Activated T-helper 1 cell treated with anti-CD3 and anti-CD28 coated beads, Interleukin-12 subunit alpha, Interleukin-12 subunit beta, Interleukin-2, Interleukin-4 antibody, amounts not matched to agents 30 ng/mL and 10 ng/mL and 1 ng/mL, durations not matched to agents 14 hours and 24 hours and 36 hours (primary cell): ENCODE measurements at regions not wholly inside any gene's neighbourhood (a gene's known extent, or its start where the extent isn't known, plus 50 kb on each side); places are given as distances from the start of the nearest gene placed in this dataset.

Source experiments
- DNase-seq: peaks from one replicate; pipeline ENCODE4 v3.0.0; 2021; ENCODE audit warnings: low spot score
- H3K27ac Mint-ChIP-seq: one replicate; pipeline ENCODE4 v1.8.0; 2021; ENCODE audit warnings: mild to moderate bottlenecking, mixed read lengths
- H3K27me3 Mint-ChIP-seq: one replicate; pipeline ENCODE4 v1.8.0; 2022; ENCODE audit warnings: mild to moderate bottlenecking, moderate library complexity, mixed read lengths; ENCODE audit not compliant: insufficient read depth
- H3K36me3 Mint-ChIP-seq: one replicate; pipeline ENCODE4 v1.8.0; 2021; ENCODE audit warnings: low read depth, mixed read lengths
- H3K4me1 Mint-ChIP-seq: one replicate; pipeline ENCODE4 v1.8.0; 2021; ENCODE audit warnings: low read depth, mixed read lengths
- H3K4me3 Mint-ChIP-seq: one replicate; pipeline ENCODE4 v1.8.0; 2021; ENCODE audit warnings: mild to moderate bottlenecking, moderate library complexity, mixed read lengths
- H3K9me3 Mint-ChIP-seq: one replicate; pipeline ENCODE4 v1.8.0; 2021; ENCODE audit warnings: mixed read lengths
- intact Hi-C: fragments of 100-400 bp; cut with micrococcal nuclease; formaldehyde crosslinking; loops from one replicate; pipeline ENCODE4 v1.15.1; 2024

DNA sequence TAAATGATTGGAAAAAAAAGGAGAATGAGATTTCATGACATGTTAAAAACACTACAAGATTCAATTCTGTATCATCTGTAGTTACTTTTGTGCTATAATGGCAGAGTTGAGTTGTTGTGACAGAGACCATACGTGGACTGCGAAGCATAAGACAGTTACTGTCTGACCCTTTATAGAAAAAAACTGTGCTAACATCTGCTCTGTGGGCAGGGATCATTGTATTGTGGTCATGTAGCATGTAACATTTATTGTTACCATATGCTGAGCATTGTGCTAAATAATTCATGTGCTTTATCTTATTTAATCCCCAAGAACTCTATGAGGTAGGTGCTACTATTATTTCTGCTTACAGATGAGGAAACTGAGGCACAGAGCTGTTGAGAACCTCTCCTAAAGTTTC lies 147.3 kb upstream of the HMHB1 start:
- no peak for DNase-seq
- Mint-ChIP-seq H3K27ac (no peak overlapping the region), H3K9me3 (no peaks in the 10 kb centered on the region), H3K36me3 (no peaks in the 10 kb centered on the region), H3K4me1 (no peaks in the 10 kb centered on the region), H3K4me3 (no peak overlapping the region), H3K27me3 (peaks cover 3% of the 10 kb centered on the region)
- intact Hi-C loops = no loop called here

DNA sequence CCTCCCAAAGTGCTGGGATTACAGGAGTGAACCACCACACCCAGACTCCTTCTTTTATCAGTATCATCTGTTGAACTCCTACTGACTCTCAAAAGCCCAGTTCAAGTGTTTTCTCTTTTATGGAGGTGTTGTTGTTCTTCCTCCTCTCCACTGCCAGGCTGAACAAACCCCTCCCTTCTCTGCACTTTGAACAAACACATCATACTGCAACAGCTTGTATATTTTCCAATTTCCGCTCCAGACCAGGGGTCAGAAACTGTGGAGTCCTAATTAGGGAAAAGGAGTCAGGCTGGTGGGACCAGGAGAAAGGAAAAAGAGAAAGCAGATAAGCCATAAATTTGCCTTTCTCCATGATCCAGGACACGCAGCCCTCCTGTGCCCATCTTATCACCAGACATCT lies 148.1 kb upstream of the HMHB1 start:
- Mint-ChIP-seq H3K27me3 (peaks cover 3% of the 10 kb centered on the region), H3K27ac (no peak overlapping the region), H3K36me3 (no peaks in the 10 kb centered on the region), H3K9me3 (no peaks in the 10 kb centered on the region), H3K4me3 (no peak overlapping the region), H3K4me1 (no peaks in the 10 kb centered on the region)
- intact Hi-C loops = no loop called here
- no peak for DNase-seq

DNA sequence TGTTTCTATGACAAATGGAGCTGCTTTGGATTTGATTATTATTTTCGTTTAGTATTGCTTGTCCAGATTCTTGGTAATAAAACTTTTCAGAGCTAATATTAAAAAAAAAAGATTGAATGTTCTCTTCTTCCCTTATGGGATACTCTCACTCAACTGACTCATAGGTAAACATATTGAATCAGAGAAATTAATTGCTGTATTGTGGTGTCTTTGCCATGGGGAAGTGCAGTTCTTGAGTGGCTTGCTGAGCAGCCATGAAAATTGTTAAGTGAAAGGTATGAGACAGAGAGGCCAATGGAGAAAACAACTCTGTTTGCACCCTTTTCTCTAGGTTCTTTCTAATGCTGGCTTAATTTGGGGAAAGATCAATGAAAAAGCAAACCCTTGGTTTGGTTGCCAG lies 149.9 kb upstream of the HMHB1 start:
- Mint-ChIP-seq H3K4me1 (no peaks in the 10 kb centered on the region), H3K27me3 (peaks cover 9% of the 10 kb centered on the region), H3K27ac (no peak overlapping the region), H3K9me3 (no peaks in the 10 kb centered on the region), H3K36me3 (no peaks in the 10 kb centered on the region), H3K4me3 (no peak overlapping the region)
- intact Hi-C loops = no loop called here
- DNase-seq = no peak

DNA sequence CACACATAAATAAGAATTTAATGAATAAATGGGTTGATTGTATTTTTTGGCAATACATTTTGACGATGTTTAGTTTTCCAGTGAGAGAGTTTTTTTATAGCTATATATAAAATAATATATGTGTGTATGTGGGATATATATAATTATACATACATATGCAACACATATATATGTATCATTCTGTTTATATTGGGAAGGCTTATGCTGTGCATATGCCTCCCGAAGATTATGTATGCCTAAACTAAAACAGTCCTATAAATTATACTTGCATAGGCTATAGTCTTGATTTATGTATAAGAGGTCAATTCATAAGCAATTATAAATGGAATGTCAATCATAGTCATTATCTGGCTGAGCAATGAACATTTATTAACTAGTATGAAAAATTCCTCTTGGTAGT lies 151.3 kb upstream of the HMHB1 start:
- Mint-ChIP-seq H3K36me3 (no peaks in the 10 kb centered on the region), H3K4me3 (no peak overlapping the region), H3K27ac (no peak overlapping the region), H3K27me3 (peaks cover 9% of the 10 kb centered on the region), H3K4me1 (no peaks in the 10 kb centered on the region), H3K9me3 (no peaks in the 10 kb centered on the region)
- no peak for DNase-seq
- intact Hi-C loops = no loop called here

DNA sequence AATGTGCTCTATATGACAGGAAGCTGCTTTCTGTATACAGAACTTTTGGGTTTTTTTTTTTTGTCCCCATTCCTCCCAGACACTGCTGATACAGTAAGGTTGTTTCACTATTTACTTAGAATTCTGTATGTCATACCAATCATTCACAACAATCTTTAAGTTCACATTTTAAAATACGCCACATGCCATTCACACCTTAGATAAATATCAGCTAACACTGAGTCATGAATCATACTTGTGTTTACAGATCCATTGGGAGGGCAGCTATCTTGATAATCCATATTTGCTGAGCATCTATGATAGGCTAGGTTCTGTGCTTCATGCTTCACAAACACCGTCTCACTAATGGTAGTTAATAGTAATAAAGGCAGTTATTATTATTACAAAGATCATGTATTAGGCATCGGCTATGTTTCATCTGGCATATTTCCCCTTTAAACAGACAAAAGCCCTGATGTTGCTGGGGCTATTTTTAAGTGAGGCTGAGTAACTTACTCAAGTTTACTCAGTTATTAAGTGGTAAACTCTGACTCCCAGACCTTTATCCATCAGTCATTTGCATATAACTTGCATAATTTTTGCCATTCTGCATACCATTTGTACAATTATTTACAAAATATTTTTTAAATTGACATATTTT lies 152.2 kb upstream of the HMHB1 start:
- no peak for DNase-seq
- peaks cover 9% of the 10 kb centered on the region for H3K27me3 Mint-ChIP-seq
- intact Hi-C loops = no loop called here
- no peak overlapping the region for H3K27ac Mint-ChIP-seq
- H3K36me3 Mint-ChIP-seq = no peaks in the 10 kb centered on the region
- no peaks in the 10 kb centered on the region for H3K4me1 Mint-ChIP-seq
- no peaks in the 10 kb centered on the region for H3K9me3 Mint-ChIP-seq
- H3K4me3 Mint-ChIP-seq = no peak overlapping the region

DNA sequence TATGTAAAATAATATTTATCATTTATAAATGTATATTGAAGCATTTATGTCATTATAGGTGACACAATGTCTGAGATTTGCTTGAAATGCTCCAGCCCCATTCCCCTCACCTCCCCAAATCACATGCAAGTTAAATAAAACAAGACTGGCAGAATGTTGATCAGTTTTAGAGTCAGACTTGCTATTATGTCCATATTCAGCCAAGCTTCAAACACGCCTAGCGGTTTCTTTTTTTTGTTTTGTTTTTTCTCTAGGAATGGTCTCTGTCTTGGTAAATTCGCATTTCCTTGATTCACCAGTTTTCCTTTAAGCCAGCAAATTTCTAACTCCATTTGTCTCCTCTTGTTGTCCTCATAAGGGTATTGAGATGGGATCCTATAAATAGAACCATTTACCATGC lies 153.0 kb upstream of the HMHB1 start:
- intact Hi-C loops = no loop called here
- H3K36me3 Mint-ChIP-seq = no peaks in the 10 kb centered on the region
- peaks cover 9% of the 10 kb centered on the region for H3K27me3 Mint-ChIP-seq
- H3K4me1 Mint-ChIP-seq = no peaks in the 10 kb centered on the region
- no peak overlapping the region for H3K27ac Mint-ChIP-seq
- no peak for DNase-seq
- no peak overlapping the region for H3K4me3 Mint-ChIP-seq
- no peaks in the 10 kb centered on the region for H3K9me3 Mint-ChIP-seq

DNA sequence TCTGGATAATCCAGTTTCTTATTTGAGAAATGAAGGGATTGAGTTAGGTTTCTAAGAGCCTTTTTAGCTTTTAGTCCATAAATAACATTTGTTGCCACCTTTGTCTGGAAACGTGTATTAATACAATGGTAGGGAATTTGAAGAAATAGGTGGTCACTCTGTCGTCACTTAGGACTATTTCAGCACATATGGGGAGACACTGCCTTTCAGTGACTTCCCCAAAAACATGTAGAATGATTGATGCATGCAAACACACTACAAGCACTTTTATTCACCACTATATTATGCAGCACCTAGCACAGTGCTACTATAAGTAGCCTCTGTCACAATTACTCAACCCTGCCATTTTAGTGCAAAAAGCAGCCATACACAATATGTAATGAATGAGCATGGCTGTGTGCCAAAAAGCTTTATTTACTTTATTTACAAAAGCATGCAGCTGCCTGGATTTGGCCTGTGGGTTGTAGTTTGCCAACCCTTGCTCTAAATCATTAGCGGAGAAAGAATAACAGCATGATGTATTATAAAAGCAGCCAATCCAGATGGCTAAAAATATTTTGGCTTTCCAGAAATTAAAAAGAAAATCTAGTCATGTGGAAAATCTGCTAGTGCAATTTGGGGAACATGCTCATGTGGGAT lies 154.2 kb upstream of the HMHB1 start:
- H3K27me3 Mint-ChIP-seq = peaks cover 7% of the 10 kb centered on the region
- no peak overlapping the region for H3K27ac Mint-ChIP-seq
- peaks cover 8% of the 10 kb centered on the region for H3K4me1 Mint-ChIP-seq
- no peak for DNase-seq
- H3K36me3 Mint-ChIP-seq = no peaks in the 10 kb centered on the region
- H3K9me3 Mint-ChIP-seq = no peaks in the 10 kb centered on the region
- H3K4me3 Mint-ChIP-seq = no peak overlapping the region
- intact Hi-C loops = no loop called here

DNA sequence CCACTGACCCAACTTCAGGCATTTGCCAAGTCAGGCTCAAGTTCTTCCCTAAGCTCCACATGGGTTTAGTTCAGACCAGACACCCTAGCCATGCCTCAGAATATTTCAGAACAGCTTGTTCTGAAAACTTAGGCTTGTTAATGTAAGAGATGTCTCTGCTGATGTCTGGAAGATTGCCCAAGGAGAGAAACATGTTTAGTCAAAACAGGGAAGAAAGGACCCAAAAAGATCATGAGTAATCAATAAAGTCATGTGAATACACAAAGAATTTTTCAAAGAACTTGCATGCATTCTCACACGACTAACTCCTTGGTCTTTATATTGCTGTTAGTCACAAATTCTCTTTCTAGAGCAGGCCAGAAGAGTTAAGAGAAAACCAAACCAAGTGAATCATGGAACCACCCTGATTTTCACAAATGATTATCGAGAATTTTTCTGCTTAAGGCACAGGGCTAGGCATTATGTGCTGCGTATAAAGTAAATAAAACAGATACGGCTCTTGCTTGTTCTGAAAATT lies 158.1 kb upstream of the HMHB1 start:
- peaks cover 3% of the 10 kb centered on the region for H3K9me3 Mint-ChIP-seq
- H3K4me1 Mint-ChIP-seq = peaks cover 8% of the 10 kb centered on the region

DNA sequence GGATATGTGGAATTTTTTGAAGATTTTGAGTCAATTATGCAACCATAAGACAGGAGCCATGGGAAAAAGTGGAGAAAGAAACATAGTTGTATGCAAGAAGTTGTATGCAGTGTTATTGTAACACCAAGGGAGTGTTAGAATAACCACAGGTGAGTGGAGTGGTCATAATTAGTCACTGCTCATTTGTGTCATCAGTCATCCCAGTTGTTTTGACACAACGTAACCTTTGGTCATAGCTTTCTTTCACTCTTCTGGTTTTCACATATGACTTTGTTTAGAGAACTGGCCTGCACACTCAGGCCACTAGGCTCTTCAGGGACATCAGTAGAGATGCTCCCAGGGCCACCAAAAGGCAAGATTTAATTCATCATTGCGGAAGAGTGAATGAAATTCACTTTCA lies 158.7 kb upstream of the HMHB1 start:
- Mint-ChIP-seq H3K9me3 (peaks cover 3% of the 10 kb centered on the region), H3K4me3 (no peak overlapping the region), H3K36me3 (peaks cover 2% of the 10 kb centered on the region), H3K4me1 (peaks cover 8% of the 10 kb centered on the region), H3K27me3 (peaks cover 6% of the 10 kb centered on the region), H3K27ac (peak overlapping the region; percentile 25)
- DNase-seq = no peak
- intact Hi-C loops = loop anchor here (1.0 to 2.0 kb wide), 2 partner anchors 46 to 48 kb away; no protein-coding TSS in a partner anchor

More for the DNA sequence above, 158.1 kb upstream of the HMHB1 start:
- Mint-ChIP-seq H3K27ac (no peak overlapping the region), H3K4me3 (no peak overlapping the region), H3K36me3 (peaks cover 2% of the 10 kb centered on the region), H3K27me3 (peaks cover 6% of the 10 kb centered on the region)
- intact Hi-C loops = loop anchor here (1.0 to 2.0 kb wide), 2 partner anchors 45 to 49 kb away; no protein-coding TSS in a partner anchor
- DNase-seq = no peak

DNA sequence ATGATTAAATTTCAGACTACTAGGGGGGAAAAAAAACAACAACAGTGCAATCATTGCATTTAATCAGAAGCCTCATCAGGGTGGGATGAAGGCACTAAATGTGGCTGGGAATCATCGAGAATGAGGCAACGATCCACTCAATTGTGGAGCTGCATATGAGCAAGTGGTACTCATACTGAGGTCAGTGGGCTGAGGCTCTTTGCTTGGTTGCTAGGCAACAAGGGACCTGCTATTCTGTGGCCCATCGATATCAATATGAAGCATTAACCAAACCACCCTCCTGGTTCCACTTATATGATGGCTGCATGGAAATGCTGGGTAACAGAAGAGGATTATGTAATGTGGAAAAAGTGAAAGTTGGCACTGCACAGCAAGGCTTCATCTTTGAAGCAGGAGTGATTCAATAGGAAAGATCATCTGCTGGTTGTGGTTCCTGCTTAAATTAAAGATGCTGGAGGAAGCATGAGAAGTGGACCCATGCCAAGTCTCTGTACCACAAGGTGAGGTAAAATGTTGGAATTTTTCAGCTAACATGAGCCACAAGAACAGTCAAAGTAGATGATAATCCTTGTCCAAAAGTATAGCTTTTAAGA lies 159.8 kb upstream of the HMHB1 start:
- H3K9me3 Mint-ChIP-seq = peaks cover 3% of the 10 kb centered on the region
- no peak overlapping the region for H3K4me3 Mint-ChIP-seq
- intact Hi-C loops = loop anchor here (1.0 to 2.0 kb wide), 2 partner anchors 26 to 47 kb away; no protein-coding TSS in a partner anchor
- no peak for DNase-seq
- H3K36me3 Mint-ChIP-seq = peaks cover 2% of the 10 kb centered on the region
- peaks cover 8% of the 10 kb centered on the region for H3K4me1 Mint-ChIP-seq
- H3K27me3 Mint-ChIP-seq = peaks cover 2% of the 10 kb centered on the region
- H3K27ac Mint-ChIP-seq = peak overlapping the region; percentile 30

DNA sequence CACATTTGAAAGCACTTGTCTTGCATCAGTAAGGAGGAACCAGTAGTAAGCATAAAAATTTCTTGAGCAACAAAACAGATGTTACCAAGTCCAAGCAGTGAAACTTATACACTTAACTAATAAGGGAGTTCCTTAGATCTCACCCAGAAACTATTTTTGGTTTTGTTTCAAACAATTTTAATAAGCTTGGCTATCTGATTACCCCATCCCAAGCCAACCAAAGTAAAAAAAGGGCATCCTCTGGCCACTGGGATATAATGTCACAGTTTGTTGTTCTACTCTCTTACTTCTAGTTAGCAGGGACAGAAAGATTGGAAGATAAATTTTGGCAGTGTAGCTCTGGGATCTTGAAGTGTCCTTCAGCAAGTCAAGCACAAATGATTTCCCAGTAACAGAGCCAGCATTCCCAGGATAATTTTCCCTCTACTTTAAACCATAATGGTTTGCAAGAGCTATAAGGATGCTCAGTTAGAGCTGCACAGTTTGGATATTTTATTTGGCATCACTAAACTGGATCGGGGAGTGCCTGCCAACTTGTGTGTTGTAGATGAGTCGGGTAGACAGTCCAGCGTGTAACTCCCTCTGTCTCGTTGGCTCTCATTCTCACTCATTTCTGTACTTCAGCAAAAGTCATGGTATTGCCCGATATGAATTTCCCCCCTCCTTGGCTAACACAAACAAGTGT lies 161.9 kb upstream of the HMHB1 start:
- Mint-ChIP-seq H3K4me1 (peaks cover 8% of the 10 kb centered on the region), H3K36me3 (peaks cover 2% of the 10 kb centered on the region), H3K27ac (no peak overlapping the region), H3K27me3 (no peaks in the 10 kb centered on the region), H3K9me3 (peaks cover 3% of the 10 kb centered on the region), H3K4me3 (no peak overlapping the region)
- intact Hi-C loops = loop anchor here (2.0 kb wide), 1 partner anchor 319 kb away; no protein-coding TSS in a partner anchor
- no peak for DNase-seq

DNA sequence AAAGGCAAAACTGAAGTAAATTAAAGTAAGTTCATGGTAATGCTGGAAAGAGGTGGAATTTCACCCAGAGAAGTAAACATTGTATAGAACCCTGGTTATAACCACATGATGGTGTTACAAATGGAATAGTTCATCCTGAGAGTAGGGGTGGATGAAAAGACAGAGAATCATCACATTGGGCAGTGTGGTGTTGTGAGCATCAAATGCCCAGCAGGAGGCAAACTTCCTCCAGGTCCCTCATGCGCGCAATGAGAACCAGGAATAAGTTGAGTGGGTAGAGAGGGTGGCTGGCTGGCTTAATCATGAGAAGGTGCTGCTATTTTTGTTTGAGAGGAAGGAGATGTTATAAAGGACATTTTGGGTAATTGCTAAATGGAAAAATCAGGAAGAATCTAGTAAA lies 163.3 kb upstream of the HMHB1 start:
- peaks cover 3% of the 10 kb centered on the region for H3K9me3 Mint-ChIP-seq
- H3K27ac Mint-ChIP-seq = no peak overlapping the region
- intact Hi-C loops = loop anchor here (1.0 to 2.0 kb wide), 2 partner anchors 177 to 320 kb away; no protein-coding TSS in a partner anchor
- no peaks in the 10 kb centered on the region for H3K27me3 Mint-ChIP-seq
- peaks cover 2% of the 10 kb centered on the region for H3K36me3 Mint-ChIP-seq
- H3K4me3 Mint-ChIP-seq = no peak overlapping the region
- peaks cover 6% of the 10 kb centered on the region for H3K4me1 Mint-ChIP-seq
- DNase-seq = no peak

DNA sequence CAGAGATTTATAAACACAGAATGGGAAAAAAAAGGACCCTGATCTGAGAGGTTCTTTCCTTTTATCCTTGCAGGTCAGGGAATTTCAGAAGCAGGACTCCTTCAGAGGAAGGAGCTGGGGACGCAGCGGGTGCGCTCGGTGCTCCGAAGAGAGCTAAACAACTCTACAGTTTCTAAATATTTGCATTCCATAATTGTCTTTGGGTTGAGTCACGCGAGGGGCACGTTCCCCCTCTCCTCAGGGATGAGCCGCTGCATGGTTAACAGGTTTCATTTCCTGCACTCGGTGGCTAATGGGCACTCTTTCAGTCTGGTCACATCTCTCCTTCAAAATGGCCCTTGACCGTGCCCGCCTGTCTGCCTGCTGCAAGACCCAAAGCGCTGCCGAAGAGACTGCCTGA lies 165.0 kb upstream of the HMHB1 start:
- intact Hi-C loops = no loop called here

More for the DNA sequence above, 165.0 kb upstream of the HMHB1 start:
- H3K4me1 Mint-ChIP-seq = no peaks in the 10 kb centered on the region
- H3K36me3 Mint-ChIP-seq = peaks cover 2% of the 10 kb centered on the region
- no peaks in the 10 kb centered on the region for H3K27me3 Mint-ChIP-seq
- H3K9me3 Mint-ChIP-seq = peaks cover 3% of the 10 kb centered on the region
- no peak overlapping the region for H3K27ac Mint-ChIP-seq
- H3K4me3 Mint-ChIP-seq = no peak overlapping the region
- DNase-seq = no peak
